ENCODE measurements at regions not wholly inside any gene's neighbourhood (a gene's known extent, or its start where the extent isn't known, plus 50 kb on each side); places are given as distances from the start of the nearest gene placed in this dataset.

GRCh38 chr5:155838394-155838793, 488.6 kb upstream of the SGCD start:
- TF ChIP-seq CTCF (IDR thresholded peaks at IDR 0.05; ENCODE audit: borderline replicate concordance, extremely low read depth, low read length, poor library complexity, severe bottlenecking) (no peak), EZH2 (IDR thresholded peaks at IDR 0.05; ENCODE audit: borderline replicate concordance, low read depth, low read length, severe bottlenecking) (no peak)
- Histone ChIP-seq H3K36me3 (ENCODE audit: insufficient read depth, low read length) (no peaks in the 10 kb centered on the region), H3K79me2 (ENCODE audit: insufficient read depth, low read length) (no peaks in the 10 kb centered on the region), H3K27ac (ENCODE audit: low read length) (no peak overlapping the region), H4K20me1 (ENCODE audit: insufficient read depth, low read length) (no peaks in the 10 kb centered on the region), H3K27me3 (ENCODE audit: insufficient read depth, low read length, poor library complexity) (no peaks in the 10 kb centered on the region), H3K4me2 (ENCODE audit: insufficient read depth, low read length) (no peak overlapping the region), H3K4me1 (ENCODE audit: insufficient read depth, low read length) (no peaks in the 10 kb centered on the region), H3K9ac (ENCODE audit: low read depth, low read length) (no peak overlapping the region), H3K4me3 (ENCODE audit: low read depth in 1 of 2, low read length in 2 of 2) (no peak overlapping the region), H3K9me3 (ENCODE audit: insufficient read depth, low read length, severe bottlenecking) (no peaks in the 10 kb centered on the region), H2AFZ (ENCODE audit: low read depth, low read length) (no peak overlapping the region)
- ATAC-seq (ENCODE audit: insufficient read depth, low read depth): no peak
- DNase-seq: no peak

- Histone ChIP-seq H3K4me3 (ENCODE audit: low read depth in 1 of 2, low read length in 2 of 2) (no peak overlapping the region), H3K4me2 (ENCODE audit: insufficient read depth, low read length) (no peak overlapping the region), H3K27me3 (ENCODE audit: insufficient read depth, low read length, poor library complexity) (no peaks in the 10 kb centered on the region), H2AFZ (ENCODE audit: low read depth, low read length) (no peak overlapping the region), H3K27ac (ENCODE audit: low read length) (no peak overlapping the region), H3K4me1 (ENCODE audit: insufficient read depth, low read length) (no peaks in the 10 kb centered on the region), H3K79me2 (ENCODE audit: insufficient read depth, low read length) (no peaks in the 10 kb centered on the region), H3K9ac (ENCODE audit: low read depth, low read length) (no peak overlapping the region), H3K9me3 (ENCODE audit: insufficient read depth, low read length, severe bottlenecking) (no peaks in the 10 kb centered on the region), H3K36me3 (ENCODE audit: insufficient read depth, low read length) (no peaks in the 10 kb centered on the region), H4K20me1 (ENCODE audit: insufficient read depth, low read length) (no peaks in the 10 kb centered on the region)
- TF ChIP-seq CTCF (IDR thresholded peaks at IDR 0.05; ENCODE audit: borderline replicate concordance, extremely low read depth, low read length, poor library complexity, severe bottlenecking) (no peak), EZH2 (IDR thresholded peaks at IDR 0.05; ENCODE audit: borderline replicate concordance, low read depth, low read length, severe bottlenecking) (no peak)
- ATAC-seq (ENCODE audit: insufficient read depth, low read depth): no peak
- no peak for DNase-seq
Measured at GRCh38 chr5:155839251-155840037, 487.5 kb upstream of the SGCD start.

GRCh38 chr5:155844542-155844941, 482.4 kb upstream of the SGCD start:
- TF ChIP-seq EZH2 (IDR thresholded peaks at IDR 0.05; ENCODE audit: borderline replicate concordance, low read depth, low read length, severe bottlenecking): no peak
- no peak for TF ChIP-seq CTCF (IDR thresholded peaks at IDR 0.05; ENCODE audit: borderline replicate concordance, extremely low read depth, low read length, poor library complexity, severe bottlenecking)
- H3K9me3 ChIP-seq (ENCODE audit: insufficient read depth, low read length, severe bottlenecking): no peaks in the 10 kb centered on the region
- no peak overlapping the region for H2AFZ ChIP-seq (ENCODE audit: low read depth, low read length)
- no peak for ATAC-seq (ENCODE audit: insufficient read depth, low read depth)
- no peak overlapping the region for H3K4me3 ChIP-seq (ENCODE audit: low read depth in 1 of 2, low read length in 2 of 2)
- H3K79me2 ChIP-seq (ENCODE audit: insufficient read depth, low read length): no peaks in the 10 kb centered on the region
- H4K20me1 ChIP-seq (ENCODE audit: insufficient read depth, low read length): no peaks in the 10 kb centered on the region
- no peaks in the 10 kb centered on the region for H3K4me1 ChIP-seq (ENCODE audit: insufficient read depth, low read length)
- H3K9ac ChIP-seq (ENCODE audit: low read depth, low read length): no peak overlapping the region
- no peak overlapping the region for H3K27ac ChIP-seq (ENCODE audit: low read length)
- H3K4me2 ChIP-seq (ENCODE audit: insufficient read depth, low read length): no peak overlapping the region
- no peak for DNase-seq
- H3K27me3 ChIP-seq (ENCODE audit: insufficient read depth, low read length, poor library complexity): no peaks in the 10 kb centered on the region
- H3K36me3 ChIP-seq (ENCODE audit: insufficient read depth, low read length): no peaks in the 10 kb centered on the region

Data from DND-41 (cell line).